Fibroblast of skin of right quadriceps (primary cell): ENCODE measurements at regions not wholly inside any gene's neighbourhood (a gene's known extent, or its start where the extent isn't known, plus 50 kb on each side); places are given as distances from the start of the nearest gene placed in this dataset.
"Not testable (repeated sequence)": the region's sequence is repeated elsewhere in the genome, so short reads cannot be mapped to it uniquely, and the experiment has no call there.

ENCODE experiments used
- DNase-seq: peaks from one replicate; pipeline ENCODE4 v3.0.0-alpha.2; 2013

GRCh38 chr1:65063025-65063424 lies 85.0 kb upstream of the AK4 start:
- no peak for DNase-seq

- DNase-seq: no peak
Measured at GRCh38 chr1:65064981-65065380, 83.0 kb upstream of the AK4 start.

DNA sequence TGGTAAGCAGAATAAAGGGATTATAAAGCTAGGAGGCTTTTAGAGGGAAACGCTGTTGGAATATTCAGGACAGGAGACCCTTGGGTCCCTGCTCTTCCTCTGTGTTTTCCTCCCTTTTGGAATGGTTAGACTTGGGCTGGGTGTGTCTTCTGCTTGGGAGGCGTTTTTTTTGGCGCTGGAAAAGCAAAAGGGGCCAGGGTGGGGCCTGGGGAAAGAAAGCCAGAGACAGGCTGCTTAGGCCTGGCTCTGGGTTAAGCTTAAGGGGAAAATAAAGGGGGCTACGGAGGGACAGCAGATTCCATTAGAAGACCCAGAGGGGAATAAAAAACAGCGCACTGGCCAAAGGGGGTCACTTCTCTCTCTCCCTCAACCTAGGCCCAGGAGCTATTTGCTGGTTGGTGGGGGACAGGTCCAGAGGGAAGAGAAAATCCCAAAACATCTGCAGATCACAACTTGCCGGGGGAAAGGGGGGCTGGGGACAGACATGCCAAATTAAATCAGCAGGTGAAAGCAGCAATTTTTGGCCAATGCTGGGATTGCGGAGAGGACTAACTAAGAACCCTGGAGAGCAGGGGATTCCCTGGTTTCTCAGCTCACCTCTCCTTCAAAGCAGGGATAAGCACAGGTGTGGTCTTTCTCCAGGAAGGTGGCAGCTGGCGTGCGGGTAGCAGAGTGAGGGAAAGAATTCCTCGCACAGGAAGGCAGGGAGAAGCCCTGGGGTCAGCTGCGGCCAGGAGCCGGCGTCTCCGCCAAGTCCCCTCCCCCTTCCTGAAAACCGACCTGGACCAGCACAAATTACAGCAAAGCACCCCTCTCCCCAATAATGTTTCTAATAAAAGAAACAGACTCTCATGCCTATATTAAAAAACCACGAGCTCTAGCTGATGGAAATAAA lies 82.2 kb upstream of the AK4 start:
- no peak for DNase-seq

- DNase-seq: no peak
Measured at GRCh38 chr1:65066419-65066765, 81.6 kb upstream of the AK4 start.

- peak; percentile 65 for DNase-seq
Measured at GRCh38 chr1:65066766-65067490, 81.1 kb upstream of the AK4 start.

DNA sequence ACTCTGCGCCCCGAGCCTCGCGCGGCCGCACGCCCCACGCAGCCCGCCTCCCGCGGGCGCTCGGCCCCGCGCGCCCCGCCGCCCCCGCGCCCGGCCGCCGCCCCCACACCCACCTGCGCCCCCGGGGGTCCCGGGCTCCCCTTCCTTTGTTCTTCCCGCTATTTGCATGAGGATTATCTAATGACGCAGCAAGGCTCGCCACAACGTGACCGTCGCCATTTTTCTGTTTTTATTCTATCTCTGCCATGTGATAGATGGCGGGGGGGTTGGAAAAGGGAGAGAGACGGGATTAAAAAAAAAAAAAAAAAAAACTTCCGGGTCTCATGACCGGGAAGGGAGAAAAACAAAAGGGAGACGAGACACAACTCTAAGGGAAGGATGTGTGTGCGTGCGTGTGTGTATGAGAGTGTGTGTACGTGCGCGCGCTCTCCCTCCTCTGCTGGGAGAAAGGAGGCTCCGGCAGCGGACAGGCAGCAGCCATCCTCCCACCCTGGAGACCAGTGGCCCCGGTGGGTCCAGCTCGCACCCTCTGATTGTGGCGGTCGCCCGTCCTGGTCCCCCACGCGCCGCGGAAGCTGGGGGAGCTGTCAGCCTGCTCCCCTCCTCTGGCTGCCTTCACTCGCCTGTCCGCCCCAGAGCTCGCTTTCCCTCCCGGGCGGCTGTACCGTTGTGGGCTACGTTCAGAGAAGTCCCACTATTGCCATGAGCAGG lies 80.4 kb upstream of the AK4 start:
- peak; percentile 71 for DNase-seq

- DNase-seq: peak; percentile 5
Measured at GRCh38 chr1:65068202-65069010, 79.6 kb upstream of the AK4 start.

DNA sequence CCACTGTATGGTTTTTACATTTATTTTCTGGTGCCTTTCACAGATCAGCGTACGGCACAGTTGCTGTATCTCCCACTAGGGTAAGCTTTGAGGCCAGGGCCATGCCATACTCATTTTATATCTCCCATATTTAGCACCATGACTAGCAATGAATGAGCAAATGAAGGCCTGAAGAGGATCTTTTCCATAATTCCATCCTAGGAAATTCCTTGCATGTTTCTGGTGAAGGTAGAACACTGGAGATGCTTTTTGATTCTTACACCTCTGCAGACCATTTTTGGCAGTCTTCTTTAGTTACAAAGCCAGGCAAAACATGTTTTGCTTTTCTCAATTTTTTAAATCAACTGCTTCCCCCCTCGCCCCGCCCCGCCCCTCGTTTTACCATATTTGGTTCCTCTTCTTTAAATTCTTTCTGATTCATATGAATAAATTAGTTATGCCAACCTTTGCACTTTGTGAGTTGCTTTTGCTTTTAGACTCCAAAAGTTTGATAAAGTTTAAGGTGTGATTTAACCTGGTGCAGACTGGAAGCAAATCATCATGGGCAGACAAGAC lies 78.9 kb upstream of the AK4 start:
- DNase-seq: no peak

DNA sequence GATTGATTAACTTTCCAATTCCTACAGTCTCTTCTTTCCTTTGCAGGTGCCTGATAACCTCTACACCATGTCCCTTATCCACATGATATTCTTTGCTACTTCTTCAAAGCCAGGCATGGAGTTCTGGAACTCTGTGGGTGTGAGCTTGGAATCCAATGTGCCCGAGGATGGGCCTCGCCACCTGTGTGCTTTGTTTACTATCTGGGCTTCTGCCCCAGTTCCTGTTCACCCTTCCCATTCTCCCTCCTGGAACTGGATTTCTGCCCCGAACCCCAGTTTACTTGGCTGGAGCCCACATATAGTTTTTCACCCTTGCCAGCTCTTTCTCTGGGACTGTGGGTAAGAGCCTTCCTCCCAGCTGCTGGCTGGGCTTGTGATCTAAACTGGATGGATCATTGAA lies 75.2 kb upstream of the AK4 start:
- DNase-seq: no peak

GRCh38 chr1:65075123-65075976 lies 72.7 kb upstream of the AK4 start:
- peak; percentile 47 for DNase-seq

DNA sequence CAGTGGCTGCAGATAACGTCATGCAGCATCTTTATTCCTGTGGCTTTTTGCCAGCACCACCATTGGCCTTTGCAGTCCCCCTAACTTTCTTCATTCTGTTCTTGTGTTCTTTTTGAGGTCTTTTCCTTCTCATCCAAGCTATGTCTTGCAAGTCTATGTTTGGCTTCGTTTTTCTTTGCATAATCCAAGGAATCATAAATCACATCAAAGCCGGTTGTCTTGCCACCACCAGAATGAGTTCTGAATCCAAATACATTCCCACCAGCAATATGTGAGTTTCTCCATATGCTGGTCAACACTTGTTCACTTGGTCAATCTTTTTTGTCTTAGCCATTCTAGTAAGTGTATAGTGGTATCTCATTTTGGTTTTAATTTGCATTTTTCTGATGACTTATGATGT lies 70.6 kb upstream of the AK4 start:
- DNase-seq: no peak

DNA sequence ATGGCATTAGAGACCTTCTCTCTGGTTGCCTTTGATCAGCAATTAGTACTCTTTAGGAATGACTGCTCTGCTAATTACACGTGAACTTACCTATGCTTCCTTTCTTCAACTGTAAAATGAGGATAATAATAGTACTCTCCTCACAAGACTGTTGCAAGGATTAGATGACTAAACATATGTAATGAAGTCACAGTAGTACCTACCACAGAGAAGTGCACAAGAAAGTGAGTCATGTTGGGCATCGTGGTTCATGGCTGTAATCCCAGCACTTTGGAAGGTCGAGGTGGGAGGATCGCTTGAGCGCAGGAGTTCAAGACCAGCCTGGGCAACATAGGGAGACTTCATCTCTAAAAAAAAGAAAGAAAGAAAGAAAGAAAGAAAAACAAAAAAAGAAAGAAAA lies 68.1 kb upstream of the AK4 start:
- DNase-seq: peak; percentile 43

DNA sequence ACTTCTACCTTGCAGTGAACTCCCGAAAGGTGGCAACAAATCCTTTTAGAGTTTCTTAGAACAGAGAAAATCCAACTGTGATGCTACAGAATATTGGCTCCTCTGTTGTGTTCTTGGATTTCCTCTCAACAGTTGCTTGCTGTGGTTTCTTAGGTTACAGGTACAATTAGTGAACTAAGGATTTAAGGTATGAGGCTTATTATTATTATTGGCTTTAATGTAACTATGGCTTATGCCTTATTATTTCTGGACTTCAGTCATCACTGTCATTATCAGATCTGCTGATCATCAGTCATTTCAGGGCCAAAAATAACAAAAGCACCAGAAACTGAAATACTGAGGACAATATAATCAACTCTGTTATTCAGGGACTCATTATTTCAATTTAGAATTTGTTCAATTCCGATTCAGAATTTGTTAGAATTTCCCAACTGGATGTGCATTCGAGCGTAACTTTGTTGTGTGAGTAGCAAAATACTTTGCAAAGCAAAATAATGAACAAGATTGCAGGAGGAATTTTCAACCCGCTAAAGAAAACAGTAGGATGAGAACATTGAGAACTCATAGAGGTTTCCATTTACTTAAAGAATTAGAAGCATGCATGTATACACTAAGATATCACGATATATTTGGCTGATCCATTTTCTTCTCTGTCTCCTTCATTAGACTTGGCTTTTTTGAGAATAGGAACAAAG lies 65.5 kb upstream of the AK4 start:
- DNase-seq: no peak

GRCh38 chr1:65083263-65083896 lies 64.6 kb upstream of the AK4 start:
- DNase-seq: no peak

DNA sequence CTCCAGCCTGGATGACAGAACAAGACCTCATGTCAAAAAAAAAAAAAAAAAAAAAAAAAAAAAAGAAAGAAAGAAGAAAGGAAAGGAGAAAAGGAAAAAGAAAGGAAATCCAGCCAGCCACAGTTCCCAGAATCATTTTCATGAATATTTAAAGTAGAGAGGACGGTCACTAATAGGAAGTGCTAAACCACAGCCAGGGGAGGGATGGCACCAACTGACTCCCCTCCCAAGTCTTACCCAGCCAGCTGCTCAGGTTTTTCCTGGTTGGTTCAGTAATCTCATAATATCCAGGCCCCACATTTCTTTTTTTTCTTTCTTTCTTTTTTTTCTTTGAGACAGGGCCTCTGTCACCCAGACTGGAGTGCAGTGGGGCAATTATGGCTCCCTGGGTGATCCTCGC lies 63.9 kb upstream of the AK4 start:
- no peak for DNase-seq

- not testable (repeated sequence) for DNase-seq
Measured at GRCh38 chr1:65087519-65087918, 60.5 kb upstream of the AK4 start.

- no peak for DNase-seq
Measured at GRCh38 chr1:65090406-65090805, 57.6 kb upstream of the AK4 start.

GRCh38 chr1:65092691-65093090 lies 55.3 kb upstream of the AK4 start:
- no peak for DNase-seq

- DNase-seq: no peak
Measured at GRCh38 chr1:65097076-65097475, 50.9 kb upstream of the AK4 start.
